GM23248 (cell line): ENCODE measurements at regions not wholly inside any gene's neighbourhood (a gene's known extent, or its start where the extent isn't known, plus 50 kb on each side); places are given as distances from the start of the nearest gene placed in this dataset.

Experiments used
- DNase-seq: peaks from one replicate; pipeline ENCODE4 v3.0.0-alpha.2; 2015
- H2AFZ ChIP-seq: fragments of 200-600 bp; sonication (generic); 2 replicates; pipeline ENCODE4 v1.6.1; 2016; ENCODE audit warnings: antibody characterized with exemption
- H3F3A ChIP-seq: fragments of 200-600 bp; sonication (generic); 2 replicates; pipeline ENCODE4 v1.6.1; 2016; ENCODE audit warnings: mild to moderate bottlenecking, antibody characterized with exemption, mixed run types; ENCODE audit not compliant: insufficient read depth
- H3K27ac ChIP-seq: fragments of 200-600 bp; sonication (generic); 2 replicates; pipeline ENCODE4 v1.5.1; 2016; ENCODE audit warnings: mild to moderate bottlenecking
- H3K27me3 ChIP-seq: fragments of 200-600 bp; sonication (generic); replicated peaks from 2 replicates; pipeline ENCODE4 v1.6.1; 2016; ENCODE audit warnings: mild to moderate bottlenecking; ENCODE audit not compliant: insufficient read depth
- H3K36me3 ChIP-seq: fragments of 200-600 bp; sonication (generic); 2 replicates; pipeline ENCODE4 v1.6.1; 2016; ENCODE audit warnings: low read depth, mild to moderate bottlenecking
- H3K4me1 ChIP-seq: fragments of 200-600 bp; sonication (generic); 2 replicates; pipeline ENCODE4 v1.6.1; 2016; ENCODE audit warnings: mild to moderate bottlenecking; ENCODE audit not compliant: insufficient read depth
- H3K4me2 ChIP-seq: fragments of 200-600 bp; sonication (generic); one replicate; pipeline ENCODE4 v1.6.1; 2016; ENCODE audit warnings: mild to moderate bottlenecking; ENCODE audit not compliant: unreplicated experiment
- H3K4me3 ChIP-seq: fragments of 200-600 bp; sonication (generic); 2 replicates; pipeline ENCODE4 v1.5.1; 2016; ENCODE audit warnings: mild to moderate bottlenecking
- H3K79me2 ChIP-seq: fragments of 200-600 bp; sonication (generic); 2 replicates; pipeline ENCODE4 v1.6.1; 2016; ENCODE audit warnings: mild to moderate bottlenecking; ENCODE audit not compliant: insufficient read depth
- H3K9ac ChIP-seq: fragments of 200-600 bp; sonication (generic); 2 replicates; pipeline ENCODE4 v1.6.1; 2016; ENCODE audit warnings: mild to moderate bottlenecking
- H3K9me2 ChIP-seq: fragments of 200-600 bp; sonication (generic); 2 replicates; pipeline ENCODE4 v1.6.1; 2016; ENCODE audit warnings: mixed run types, mild to moderate bottlenecking, moderate library complexity; ENCODE audit not compliant: insufficient read depth
- H3K9me3 ChIP-seq: fragments of 200-600 bp; sonication (generic); one replicate; pipeline ENCODE4 v1.6.1; 2017; ENCODE audit warnings: low read depth
- H4K20me1 ChIP-seq: fragments of 200-600 bp; sonication (generic); 2 replicates; pipeline ENCODE4 v1.6.0; 2016; ENCODE audit not compliant: insufficient read depth
- EZH2 ChIP-seq: fragments of 200-600 bp; sonication (generic); IDR thresholded peaks from 2 replicates; pipeline ENCODE4 v1.6.1; 2018; ENCODE audit warnings: antibody characterized with exemption, mild to moderate bottlenecking; ENCODE audit not compliant: insufficient read depth, poor library complexity, severe bottlenecking
- EZH2phosphoT487 ChIP-seq: fragments of 200-600 bp; sonication (generic); IDR thresholded peaks from 2 replicates; pipeline ENCODE4 v1.6.1; 2018; ENCODE audit warnings: antibody characterized with exemption, moderate library complexity, mild to moderate bottlenecking, low read depth; ENCODE audit not compliant: insufficient read depth
- whole genome bisulfite sequencing, 2 experiments: methylation state at CpG; one replicate each; pipeline ENCODE4 v1.1.6; 2015 to 2017; ENCODE audit warnings: low lambda C conversion rate in 2 of 2, low coverage in 1 of 2; ENCODE audit errors: missing lambda C conversion rate in 2 of 2; 5-methylcytosine and 5-hydroxymethylcytosine counted together
- in situ Hi-C: fragments of 300-500 bp; cut with MboI; formaldehyde crosslinking; loops from 2 replicates; pipeline ENCODE4 v1.15.0; 2020

DNA sequence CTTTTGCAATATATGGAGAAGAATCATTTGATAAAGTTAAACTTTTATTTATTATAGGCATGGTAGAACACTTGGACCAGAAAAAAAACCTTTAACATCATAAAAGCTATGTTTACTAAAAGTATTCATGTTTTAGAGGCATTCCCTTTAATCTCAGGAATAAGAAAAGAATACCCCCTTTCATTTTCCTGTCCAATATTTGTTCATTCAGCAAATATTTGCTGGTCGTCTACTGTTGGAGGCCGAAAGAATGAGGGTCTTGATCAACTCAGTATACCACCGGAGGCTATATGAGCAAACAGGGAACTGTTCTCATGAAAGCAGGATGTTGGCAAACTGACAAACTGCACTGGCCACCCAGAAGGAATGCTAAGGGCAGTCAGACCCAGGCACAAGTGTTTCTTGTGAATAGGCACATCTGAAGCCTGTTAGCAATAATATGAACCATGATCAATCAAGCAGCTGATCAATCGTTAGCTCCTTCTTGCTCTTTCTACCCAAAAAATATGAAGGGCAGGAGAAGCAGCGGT is 480.8 kb upstream of the FAT1 start:
- no peaks in the 10 kb centered on the region for H3K9me3 ChIP-seq
- no peak for DNase-seq
- no peak overlapping the region for H3K9ac ChIP-seq
- H3K4me2 ChIP-seq: no peak overlapping the region
- no peak overlapping the region for H2AFZ ChIP-seq
- H3K9me2 ChIP-seq: no peaks in the 10 kb centered on the region
- no peaks in the 10 kb centered on the region for H4K20me1 ChIP-seq
- H3K4me3 ChIP-seq: no peak overlapping the region
- in situ Hi-C loops: no loop called here
- TF ChIP-seq EZH2phosphoT487 (no peak), EZH2 (no peak)
- no peaks in the 10 kb centered on the region; the same call in 1 of the 2 replicates for H3K4me1 ChIP-seq
- H3K36me3 ChIP-seq: no peaks in the 10 kb centered on the region
- peaks cover 3% of the 10 kb centered on the region; the same call in 1 of the 2 replicates for H3F3A ChIP-seq
- no peaks in the 10 kb centered on the region for H3K27me3 ChIP-seq
- H3K27ac ChIP-seq: no peak overlapping the region
- WGBS, 2 experiments: 41 to 42% methylated on average over 5 of the region's 5 CpGs
- no peaks in the 10 kb centered on the region for H3K79me2 ChIP-seq

DNA sequence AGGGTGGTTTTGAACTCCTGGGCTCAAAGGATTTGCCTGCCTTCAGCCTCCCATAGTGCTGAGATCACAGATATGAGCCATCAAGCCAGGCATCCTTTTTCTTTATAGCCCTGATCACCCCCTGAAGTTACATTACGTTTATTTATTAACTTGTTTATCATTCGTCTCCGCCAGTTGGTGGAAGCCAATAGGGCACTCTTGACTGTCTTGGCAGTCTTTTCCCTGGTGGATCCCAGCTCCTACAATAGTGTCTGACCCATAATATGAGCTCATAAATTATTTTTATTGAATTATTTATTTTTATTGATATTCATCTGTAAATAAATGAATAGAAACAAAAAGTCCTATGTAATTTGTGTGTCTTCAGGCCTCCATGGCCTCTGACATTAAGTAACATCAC is 484.3 kb upstream of the FAT1 start:
- H3K79me2 ChIP-seq: no peaks in the 10 kb centered on the region
- no peak overlapping the region for H3K4me2 ChIP-seq
- 0 out of 2 replicates have a peak, but pooled peaks cover 7% of the 10 kb centered on the region for H3K27me3 ChIP-seq
- H4K20me1 ChIP-seq: no peaks in the 10 kb centered on the region
- H3K9ac ChIP-seq: no peak overlapping the region
- H3F3A ChIP-seq: peaks cover 6% of the 10 kb centered on the region; the same call in 1 of the 2 replicates
- WGBS, 2 experiments: 33 to 36% methylated on average over 3 of the region's 3 CpGs
- no peaks in the 10 kb centered on the region; the same call in 1 of the 2 replicates for H3K4me1 ChIP-seq
- H3K9me2 ChIP-seq: no peaks in the 10 kb centered on the region
- DNase-seq: no peak
- no peak overlapping the region for H3K4me3 ChIP-seq
- no peak for TF ChIP-seq EZH2phosphoT487
- no peak for TF ChIP-seq EZH2
- no peak overlapping the region for H2AFZ ChIP-seq
- no peak overlapping the region for H3K27ac ChIP-seq
- no peaks in the 10 kb centered on the region for H3K9me3 ChIP-seq
- no peaks in the 10 kb centered on the region for H3K36me3 ChIP-seq
- in situ Hi-C loops: no loop called here

DNA sequence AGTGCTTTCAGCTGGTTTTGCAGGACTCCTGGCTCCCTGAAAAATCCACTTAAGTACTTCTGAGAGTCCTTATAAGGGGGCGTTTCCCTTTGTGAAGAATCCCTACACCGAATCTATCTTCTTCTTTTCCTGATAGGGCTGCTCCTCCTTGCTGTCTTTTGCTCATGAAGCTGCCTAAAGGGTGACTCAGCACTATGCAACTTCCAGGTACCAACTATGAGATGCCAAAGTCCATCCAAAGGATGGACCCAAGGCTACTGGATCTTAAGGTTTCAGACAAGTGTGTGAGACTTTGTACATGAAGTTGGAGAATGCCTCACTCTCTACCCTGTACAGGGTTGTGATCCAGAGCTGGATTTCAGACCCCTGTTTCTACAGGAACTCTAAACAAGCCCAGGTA is 485.0 kb upstream of the FAT1 start:
- Histone ChIP-seq H3K9me3 (no peaks in the 10 kb centered on the region), H4K20me1 (no peaks in the 10 kb centered on the region), H3K4me1 (no peaks in the 10 kb centered on the region; the same call in 1 of the 2 replicates), H3K27ac (no peak overlapping the region), H2AFZ (no peak overlapping the region), H3K27me3 (0 out of 2 replicates have a peak, but pooled peaks cover 9% of the 10 kb centered on the region), H3K79me2 (no peaks in the 10 kb centered on the region), H3K9me2 (no peaks in the 10 kb centered on the region), H3K36me3 (no peaks in the 10 kb centered on the region), H3F3A (peaks cover 6% of the 10 kb centered on the region; the same call in 1 of the 2 replicates), H3K4me3 (no peak overlapping the region), H3K9ac (no peak overlapping the region), H3K4me2 (no peak overlapping the region)
- TF ChIP-seq EZH2 (no peak), EZH2phosphoT487 (no peak)
- WGBS, 2 experiments: 37 to 58% methylated on average over 2 of the region's 2 CpGs
- DNase-seq: no peak
- in situ Hi-C loops: no loop called here

DNA sequence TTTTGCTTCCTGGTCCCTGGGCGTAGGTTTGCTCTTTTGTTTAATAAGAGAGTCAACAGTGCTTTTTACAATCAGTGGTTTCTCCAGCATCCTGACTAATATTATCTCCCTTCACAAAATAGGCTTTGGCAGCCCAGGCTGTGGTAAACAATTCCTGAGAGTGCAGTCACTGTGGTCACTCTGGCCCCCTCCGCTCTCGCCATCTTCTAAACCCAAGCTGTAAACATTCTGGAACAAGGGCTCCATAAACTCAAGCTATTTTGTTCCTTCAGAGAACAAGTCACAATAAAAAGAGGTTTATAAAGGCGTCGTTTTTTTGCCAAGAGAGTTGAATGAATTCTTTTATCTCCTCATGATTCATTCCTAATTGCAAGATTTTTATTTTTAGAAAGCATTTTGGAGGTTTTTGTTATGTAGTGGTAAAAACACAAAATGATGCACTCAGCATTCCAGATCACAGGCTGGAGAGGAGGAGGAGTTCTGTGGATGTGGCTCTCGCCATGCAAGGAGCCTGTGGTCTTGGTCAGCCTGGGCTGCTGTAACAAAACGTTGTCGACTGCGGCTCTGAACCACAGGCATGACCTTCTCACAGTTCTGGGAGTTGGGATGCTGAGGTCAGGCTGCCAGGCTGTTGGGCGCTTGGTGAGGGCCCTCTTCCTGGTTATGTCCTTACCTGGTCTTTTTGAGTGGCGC is 486.4 kb upstream of the FAT1 start:
- Histone ChIP-seq H3K27ac (peak overlapping the region; percentile 39), H3K79me2 (no peaks in the 10 kb centered on the region), H4K20me1 (no peaks in the 10 kb centered on the region), H3K4me3 (no peak overlapping the region), H3K36me3 (no peaks in the 10 kb centered on the region), H3K4me1 (no peaks in the 10 kb centered on the region; the same call in 1 of the 2 replicates), H3F3A (peaks cover 6% of the 10 kb centered on the region; the same call in 1 of the 2 replicates), H3K27me3 (0 out of 2 replicates have a peak, but pooled peaks cover 9% of the 10 kb centered on the region), H3K9me2 (no peaks in the 10 kb centered on the region), H3K9me3 (no peaks in the 10 kb centered on the region), H2AFZ (peak overlapping the region; percentile 57), H3K9ac (no peak overlapping the region), H3K4me2 (peak overlapping the region; percentile 4)
- 48 to 51% methylated on average over 11 of the region's 11 CpGs for WGBS, 2 experiments
- TF ChIP-seq EZH2: no peak
- TF ChIP-seq EZH2phosphoT487: no peak
- peak; percentile 78 for DNase-seq
- in situ Hi-C loops: no loop called here
